ENCODE measurements at regions not wholly inside any gene's neighbourhood (a gene's known extent, or its start where the extent isn't known, plus 50 kb on each side); places are given as distances from the start of the nearest gene placed in this dataset.

DNA sequence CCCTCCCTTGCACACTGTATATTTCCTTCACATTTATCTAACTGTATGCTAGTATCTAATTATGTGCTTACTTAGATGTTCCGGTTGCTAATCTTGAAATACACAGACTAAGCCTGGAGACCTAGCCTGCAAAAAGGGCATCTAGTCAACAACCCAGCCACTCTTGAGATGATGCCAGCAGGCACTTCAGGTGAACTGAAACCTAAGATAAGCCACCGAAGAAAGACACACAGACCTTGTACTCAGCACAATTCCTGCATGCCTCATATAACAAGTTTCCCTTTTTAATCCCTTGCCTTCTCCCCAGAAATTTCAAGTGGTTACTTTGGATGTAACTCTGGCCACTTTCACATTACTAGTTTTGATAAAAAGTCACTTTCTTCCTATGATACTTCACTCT lies 2506.6 kb downstream of the ARAP2 start:
- TF ChIP-seq, protein P1, sequence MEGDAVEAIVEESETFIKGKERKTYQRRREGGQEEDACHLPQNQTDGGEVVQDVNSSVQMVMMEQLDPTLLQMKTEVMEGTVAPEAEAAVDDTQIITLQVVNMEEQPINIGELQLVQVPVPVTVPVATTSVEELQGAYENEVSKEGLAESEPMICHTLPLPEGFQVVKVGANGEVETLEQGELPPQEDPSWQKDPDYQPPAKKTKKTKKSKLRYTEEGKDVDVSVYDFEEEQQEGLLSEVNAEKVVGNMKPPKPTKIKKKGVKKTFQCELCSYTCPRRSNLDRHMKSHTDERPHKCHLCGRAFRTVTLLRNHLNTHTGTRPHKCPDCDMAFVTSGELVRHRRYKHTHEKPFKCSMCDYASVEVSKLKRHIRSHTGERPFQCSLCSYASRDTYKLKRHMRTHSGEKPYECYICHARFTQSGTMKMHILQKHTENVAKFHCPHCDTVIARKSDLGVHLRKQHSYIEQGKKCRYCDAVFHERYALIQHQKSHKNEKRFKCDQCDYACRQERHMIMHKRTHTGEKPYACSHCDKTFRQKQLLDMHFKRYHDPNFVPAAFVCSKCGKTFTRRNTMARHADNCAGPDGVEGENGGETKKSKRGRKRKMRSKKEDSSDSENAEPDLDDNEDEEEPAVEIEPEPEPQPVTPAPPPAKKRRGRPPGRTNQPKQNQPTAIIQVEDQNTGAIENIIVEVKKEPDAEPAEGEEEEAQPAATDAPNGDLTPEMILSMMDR (conservative IDR thresholded peaks at IDR 0.05; ENCODE audit: low read depth, low read length): no peak
- TF ChIP-seq EZH2 (IDR thresholded peaks at IDR 0.05; ENCODE audit: low read length, unreplicated experiment): no peak
